Nephron (organoid): ENCODE measurements at regions not wholly inside any gene's neighbourhood (a gene's known extent, or its start where the extent isn't known, plus 50 kb on each side); places are given as distances from the start of the nearest gene placed in this dataset.

Experiments
- H3K27ac Mint-ChIP-seq, 3 experiments: 2 replicates each; pipeline ENCODE4 v1.8.0; 2020; ENCODE audit warnings: mixed read lengths in 3 of 3, mild to moderate bottlenecking in 2 of 3, moderate library complexity in 1 of 3
- H3K27me3 Mint-ChIP-seq: 2 replicates; pipeline ENCODE4 v1.8.0; 2021; ENCODE audit warnings: low read depth, mild to moderate bottlenecking, moderate library complexity, mixed read lengths
- H3K36me3 Mint-ChIP-seq: 2 replicates; pipeline ENCODE4 v1.8.0; 2020; ENCODE audit warnings: low read depth, mixed read lengths
- H3K4me1 Mint-ChIP-seq: 2 replicates; pipeline ENCODE4 v1.8.0; 2020; ENCODE audit warnings: mixed read lengths
- H3K4me3 Mint-ChIP-seq, 3 experiments: 2 replicates each; pipeline ENCODE4 v1.8.0; 2020; ENCODE audit warnings: mild to moderate bottlenecking in 3 of 3, mixed read lengths in 3 of 3, moderate library complexity in 2 of 3
- H3K9me3 Mint-ChIP-seq: 2 replicates; pipeline ENCODE4 v1.8.0; 2020; ENCODE audit warnings: mixed read lengths
- CTCF ChIP-seq, 3 experiments: fragments of 200-600 bp; sonication (generic); IDR thresholded peaks; one replicate each; pipeline ENCODE4 v1.5.0; 2021; ENCODE audit warnings: antibody characterized with exemption in 3 of 3; ENCODE audit not compliant: unreplicated experiment in 3 of 3

- peaks cover 28% of the 10 kb centered on the region for H3K27me3 Mint-ChIP-seq
- no peak for TF ChIP-seq CTCF (IDR thresholded peaks at IDR 0.05; ENCODE audit: unreplicated experiment in 3 of 3)
- peaks cover 7% of the 10 kb centered on the region for H3K9me3 Mint-ChIP-seq
- H3K27ac Mint-ChIP-seq, result peak overlapping the region in 1 of 3 experiments; percentile 78
- H3K4me1 Mint-ChIP-seq, result peaks cover 54% of the 10 kb centered on the region
- no peak overlapping the region for H3K4me3 Mint-ChIP-seq
- no peaks in the 10 kb centered on the region for H3K36me3 Mint-ChIP-seq
These were observed 530.6 kb downstream of the MN1 start for GRCh38 chr22:27270818-27271510.

GRCh38 chr22:27273436-27273835 is 528.1 kb downstream of the MN1 start:
- Mint-ChIP-seq H3K27ac (peak overlapping the region in 2 of 3 experiments; percentile 7 to 28), H3K4me1 (peaks cover 48% of the 10 kb centered on the region), H3K27me3 (peaks cover 14% of the 10 kb centered on the region), H3K4me3 (no peak overlapping the region), H3K36me3 (no peaks in the 10 kb centered on the region), H3K9me3 (peaks cover 12% of the 10 kb centered on the region)
- TF ChIP-seq CTCF (IDR thresholded peaks at IDR 0.05; ENCODE audit: unreplicated experiment in 3 of 3), result no peak

GRCh38 chr22:27273853-27274252 is 527.7 kb downstream of the MN1 start:
- Mint-ChIP-seq H3K27me3 (peaks cover 14% of the 10 kb centered on the region), H3K4me1 (peaks cover 44% of the 10 kb centered on the region), H3K9me3 (peaks cover 15% of the 10 kb centered on the region), H3K4me3 (peak overlapping the region in 1 of 3 experiments; percentile 30), H3K27ac (peak overlapping the region; percentile 36 to 68 (median 44)), H3K36me3 (no peaks in the 10 kb centered on the region)
- TF ChIP-seq CTCF (IDR thresholded peaks at IDR 0.05; ENCODE audit: unreplicated experiment in 3 of 3), result no peak

GRCh38 chr22:27274770-27275449 is 526.6 kb downstream of the MN1 start:
- Mint-ChIP-seq H3K4me1 (peaks cover 43% of the 10 kb centered on the region), H3K27ac (peak overlapping the region; percentile 36 to 62 (median 44)), H3K27me3 (peaks cover 15% of the 10 kb centered on the region), H3K9me3 (peaks cover 18% of the 10 kb centered on the region), H3K4me3 (no peak overlapping the region), H3K36me3 (no peaks in the 10 kb centered on the region)
- no peak for TF ChIP-seq CTCF (IDR thresholded peaks at IDR 0.05; ENCODE audit: unreplicated experiment in 3 of 3)

- no peak overlapping the region for H3K27ac Mint-ChIP-seq
- H3K36me3 Mint-ChIP-seq, result no peaks in the 10 kb centered on the region
- TF ChIP-seq CTCF (IDR thresholded peaks at IDR 0.05; ENCODE audit: unreplicated experiment in 3 of 3), result no peak
- H3K9me3 Mint-ChIP-seq, result peaks cover 28% of the 10 kb centered on the region
- no peak overlapping the region for H3K4me3 Mint-ChIP-seq
- H3K4me1 Mint-ChIP-seq, result peaks cover 20% of the 10 kb centered on the region
- peaks cover 12% of the 10 kb centered on the region for H3K27me3 Mint-ChIP-seq
These were observed 522.6 kb downstream of the MN1 start for GRCh38 chr22:27278946-27279345.
